Kidney (tissue), 13 donors: ENCODE measurements at regions not wholly inside any gene's neighbourhood (a gene's known extent, or its start where the extent isn't known, plus 50 kb on each side); places are given as distances from the start of the nearest gene placed in this dataset.
A peak's percentile ranks its signal among the peaks of the same experiment; 100 is the strongest.

Experiments used
- DNase-seq, 5 donors: peaks; one replicate each; pipeline ENCODE4 v3.0.0-alpha.2; 2013 to 2020
- FAIRE-seq: peaks from 2 replicates; lab custom pipeline; 2012; peaks lifted over from hg19 to GRCh38; lab: Jason Lieb, UNC
- H3K27ac ChIP-seq, 2 donors: one replicate each; pipeline ENCODE4 v1.7.0; 2013; ENCODE audit warnings: low read depth in 2 of 2, low read length in 2 of 2, inconsistent platforms in 1 of 2
- H3K27me3 ChIP-seq: one replicate; pipeline ENCODE4 v1.7.1; 2013; ENCODE audit warnings: low read length, inconsistent platforms; ENCODE audit not compliant: control insufficient read depth, insufficient read depth
- H3K36me3 ChIP-seq, 3 donors: one replicate each; pipeline versions ENCODE4 v1.7.0 to v1.7.1; 2013; ENCODE audit warnings: low read length in 3 of 3, control low read depth in 1 of 3, inconsistent platforms in 1 of 3; ENCODE audit not compliant: insufficient read depth in 3 of 3, control insufficient read depth in 2 of 3
- H3K4me1 ChIP-seq, 3 donors: one replicate each; pipeline versions ENCODE4 v1.7.0 to v1.7.1; 2013; ENCODE audit warnings: low read length in 3 of 3, inconsistent platforms in 1 of 3, low read depth in 1 of 3; ENCODE audit not compliant: control insufficient read depth in 2 of 3, insufficient read depth in 2 of 3
- H3K4me3 ChIP-seq, 3 donors: one replicate each; pipeline versions ENCODE4 v1.7.0 to v1.8.1; 2013; ENCODE audit warnings: low read length in 3 of 3, control low read depth in 1 of 3, inconsistent platforms in 1 of 3
- H3K9ac ChIP-seq, 3 donors: one replicate each; pipeline versions ENCODE4 v1.7.0 to v1.7.1; 2013; ENCODE audit warnings: low read length in 3 of 3, control low read depth in 1 of 3, inconsistent platforms in 1 of 3
- H3K9me3 ChIP-seq, 3 donors: one replicate each; pipeline versions ENCODE4 v1.7.0 to v1.7.1; 2013; ENCODE audit warnings: low read length in 3 of 3, control low read depth in 1 of 3, inconsistent platforms in 1 of 3; ENCODE audit not compliant: control insufficient read depth in 2 of 3, insufficient read depth in 1 of 3
- intact Hi-C: fragments of 100-400 bp; cut with DNase I; formaldehyde crosslinking; loops from one replicate; pipeline ENCODE4 v1.11.1; 2022
- TF ChIP-seq, protein P1 (sequence below): IDR thresholded peaks from 3 replicates; pipeline ENCODE4 v1.5.1; 2012; ENCODE audit warnings: mild to moderate bottlenecking, moderate library complexity, borderline replicate concordance; ENCODE audit not compliant: insufficient read depth; ENCODE audit errors: extremely low read depth
- donor health status: control.
- donor health status: control.
- donor health status: control.
- donor health status: control.
- donor health status: control.
- donor health status: DM: yes; HTN: yes; CAD: no.
- donor health status: Normal renal cell carcinoma (clear cell type).

- Histone ChIP-seq H3K9me3 (no peaks in the 10 kb centered on the region), H3K36me3 (no peaks in the 10 kb centered on the region), H3K9ac (no peak overlapping the region), H3K4me3 (no peak overlapping the region), H3K27me3 (no peaks in the 10 kb centered on the region), H3K27ac (no peak overlapping the region), H3K4me1 (no peaks in the 10 kb centered on the region)
- no peak for DNase-seq
- intact Hi-C loops = no loop called here
- FAIRE-seq = no peak
- TF ChIP-seq, protein P1, sequence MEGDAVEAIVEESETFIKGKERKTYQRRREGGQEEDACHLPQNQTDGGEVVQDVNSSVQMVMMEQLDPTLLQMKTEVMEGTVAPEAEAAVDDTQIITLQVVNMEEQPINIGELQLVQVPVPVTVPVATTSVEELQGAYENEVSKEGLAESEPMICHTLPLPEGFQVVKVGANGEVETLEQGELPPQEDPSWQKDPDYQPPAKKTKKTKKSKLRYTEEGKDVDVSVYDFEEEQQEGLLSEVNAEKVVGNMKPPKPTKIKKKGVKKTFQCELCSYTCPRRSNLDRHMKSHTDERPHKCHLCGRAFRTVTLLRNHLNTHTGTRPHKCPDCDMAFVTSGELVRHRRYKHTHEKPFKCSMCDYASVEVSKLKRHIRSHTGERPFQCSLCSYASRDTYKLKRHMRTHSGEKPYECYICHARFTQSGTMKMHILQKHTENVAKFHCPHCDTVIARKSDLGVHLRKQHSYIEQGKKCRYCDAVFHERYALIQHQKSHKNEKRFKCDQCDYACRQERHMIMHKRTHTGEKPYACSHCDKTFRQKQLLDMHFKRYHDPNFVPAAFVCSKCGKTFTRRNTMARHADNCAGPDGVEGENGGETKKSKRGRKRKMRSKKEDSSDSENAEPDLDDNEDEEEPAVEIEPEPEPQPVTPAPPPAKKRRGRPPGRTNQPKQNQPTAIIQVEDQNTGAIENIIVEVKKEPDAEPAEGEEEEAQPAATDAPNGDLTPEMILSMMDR = no peak
Measured at GRCh38 chr3:109899925-109900324, 562.6 kb upstream of the DPPA4 start.

DNA sequence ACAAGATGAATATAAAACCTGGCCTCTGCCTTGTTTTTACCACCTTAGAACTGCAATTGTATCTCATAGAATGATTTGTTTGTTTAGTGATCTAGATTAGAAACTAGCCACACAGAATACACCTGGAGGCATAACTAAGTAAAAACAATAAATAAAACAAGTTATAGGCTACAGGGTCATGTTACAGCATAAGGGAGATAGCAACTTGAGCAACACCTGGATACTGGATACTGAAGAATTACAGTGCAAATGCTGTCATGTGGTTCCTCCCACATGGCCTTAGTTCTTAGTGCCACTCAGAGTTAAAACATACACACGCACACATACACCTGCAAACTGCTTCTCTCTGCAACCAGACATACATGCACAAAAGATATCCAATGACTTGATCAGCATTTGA, 563.4 kb upstream of the DPPA4 start:
- TF ChIP-seq, protein P1 = no peak
- no peak overlapping the region for H3K9ac ChIP-seq

DNA sequence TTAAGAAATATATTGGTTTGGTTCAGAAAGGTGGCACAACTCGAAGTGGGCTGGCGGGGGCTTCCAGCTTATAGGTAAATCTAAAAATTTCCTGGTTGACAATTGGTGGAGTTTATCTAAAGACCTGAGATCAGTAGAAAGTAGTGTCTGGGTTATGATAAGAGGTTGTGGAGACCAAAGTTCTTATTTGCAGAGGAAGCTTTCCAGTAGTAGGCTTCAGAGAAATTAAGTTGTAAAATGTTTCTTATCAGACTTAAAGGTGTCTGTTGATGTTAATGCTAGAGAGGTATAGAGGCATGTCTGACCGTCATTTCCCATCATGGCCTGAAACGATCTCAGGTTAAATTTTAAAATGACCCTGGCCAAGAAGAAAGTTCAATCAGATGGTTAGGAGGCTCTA, 565.2 kb upstream of the DPPA4 start:
- H3K27ac ChIP-seq = no peak overlapping the region
- TF ChIP-seq, protein P1 = no peak
- H3K27me3 ChIP-seq = no peaks in the 10 kb centered on the region
- DNase-seq (no peak), FAIRE-seq (no peak)
- no peak overlapping the region for H3K9ac ChIP-seq
- intact Hi-C loops = no loop called here
- no peak overlapping the region for H3K4me3 ChIP-seq
- H3K4me1 ChIP-seq = no peaks in the 10 kb centered on the region
- H3K36me3 ChIP-seq = no peaks in the 10 kb centered on the region
- no peaks in the 10 kb centered on the region for H3K9me3 ChIP-seq

More for the DNA sequence above, 563.4 kb upstream of the DPPA4 start:
- H3K27me3 ChIP-seq = no peaks in the 10 kb centered on the region
- intact Hi-C loops = no loop called here
- FAIRE-seq = no peak
- H3K4me1 ChIP-seq = no peaks in the 10 kb centered on the region
- no peaks in the 10 kb centered on the region for H3K36me3 ChIP-seq
- no peak overlapping the region for H3K27ac ChIP-seq
- DNase-seq = peak in 2 of 5 donors; percentile 9 to 21
- no peaks in the 10 kb centered on the region for H3K9me3 ChIP-seq
- no peak overlapping the region for H3K4me3 ChIP-seq

- FAIRE-seq (no peak), DNase-seq (peak in 1 of 5 donors; percentile 4)
- Histone ChIP-seq H3K36me3 (no peaks in the 10 kb centered on the region), H3K4me3 (no peak overlapping the region), H3K4me1 (no peaks in the 10 kb centered on the region), H3K27ac (no peak overlapping the region), H3K9ac (no peak overlapping the region), H3K27me3 (no peaks in the 10 kb centered on the region), H3K9me3 (no peaks in the 10 kb centered on the region)
- intact Hi-C loops = no loop called here
- TF ChIP-seq, protein P1 = no peak
Measured at GRCh38 chr3:109903100-109903499, 565.8 kb upstream of the DPPA4 start.
